ENCODE measurements at regions not wholly inside any gene's neighbourhood (a gene's known extent, or its start where the extent isn't known, plus 50 kb on each side); places are given as distances from the start of the nearest gene placed in this dataset.

DNA sequence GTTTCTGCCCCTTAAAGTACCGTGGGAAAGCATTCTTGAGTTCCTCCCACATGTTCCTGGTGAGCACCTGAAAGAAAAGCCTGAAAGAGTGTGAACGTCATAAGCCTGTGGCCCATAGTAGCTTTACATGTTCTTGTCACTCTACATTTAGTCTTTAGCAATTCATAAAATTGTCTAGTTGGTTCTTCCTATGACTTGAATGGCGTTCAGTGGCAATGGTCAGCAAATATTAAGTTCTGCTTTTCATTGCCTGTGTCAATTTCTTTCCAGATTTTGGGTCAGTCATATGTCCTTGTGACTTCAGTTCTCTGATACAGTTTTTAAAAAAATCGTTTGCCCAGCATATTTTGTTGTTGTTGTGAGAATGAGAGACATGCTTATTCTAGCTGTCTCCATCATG lies 650.0 kb upstream of the BOD1L1 start:
- Mint-ChIP-seq H3K36me3 (ENCODE audit: low read depth) (no peaks in the 10 kb centered on the region), H3K4me1 (peaks cover 8% of the 10 kb centered on the region)
- POLR2A ChIA-PET = no interaction called here

DNA sequence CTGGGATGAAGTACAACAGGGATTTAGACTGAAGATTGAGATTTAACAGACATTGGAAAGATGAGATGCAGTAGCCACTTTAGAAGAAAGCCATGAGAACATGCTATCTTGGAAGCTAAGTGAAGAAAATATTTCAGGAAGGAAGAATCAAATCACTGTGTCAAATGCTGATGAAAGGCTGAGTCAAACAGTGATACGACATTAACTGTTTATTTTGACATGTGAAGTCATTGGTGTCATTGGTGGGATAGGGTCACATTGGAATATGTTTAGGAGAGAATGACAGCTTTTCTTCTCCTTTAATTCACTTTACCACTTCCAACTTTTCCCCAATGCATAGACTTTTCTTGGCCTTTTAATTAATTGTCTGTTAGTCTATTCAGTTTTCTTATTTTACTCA lies 653.0 kb upstream of the BOD1L1 start:
- POLR2A ChIA-PET = no interaction called here
- intact Hi-C loops (cut with micrococcal nuclease) = no loop called here
- ATAC-seq (ENCODE audit: low read depth) = no peak
- DNase-seq = no peak
- H3K4me1 Mint-ChIP-seq = peaks cover 3% of the 10 kb centered on the region
- TF ChIP-seq, protein P1, sequence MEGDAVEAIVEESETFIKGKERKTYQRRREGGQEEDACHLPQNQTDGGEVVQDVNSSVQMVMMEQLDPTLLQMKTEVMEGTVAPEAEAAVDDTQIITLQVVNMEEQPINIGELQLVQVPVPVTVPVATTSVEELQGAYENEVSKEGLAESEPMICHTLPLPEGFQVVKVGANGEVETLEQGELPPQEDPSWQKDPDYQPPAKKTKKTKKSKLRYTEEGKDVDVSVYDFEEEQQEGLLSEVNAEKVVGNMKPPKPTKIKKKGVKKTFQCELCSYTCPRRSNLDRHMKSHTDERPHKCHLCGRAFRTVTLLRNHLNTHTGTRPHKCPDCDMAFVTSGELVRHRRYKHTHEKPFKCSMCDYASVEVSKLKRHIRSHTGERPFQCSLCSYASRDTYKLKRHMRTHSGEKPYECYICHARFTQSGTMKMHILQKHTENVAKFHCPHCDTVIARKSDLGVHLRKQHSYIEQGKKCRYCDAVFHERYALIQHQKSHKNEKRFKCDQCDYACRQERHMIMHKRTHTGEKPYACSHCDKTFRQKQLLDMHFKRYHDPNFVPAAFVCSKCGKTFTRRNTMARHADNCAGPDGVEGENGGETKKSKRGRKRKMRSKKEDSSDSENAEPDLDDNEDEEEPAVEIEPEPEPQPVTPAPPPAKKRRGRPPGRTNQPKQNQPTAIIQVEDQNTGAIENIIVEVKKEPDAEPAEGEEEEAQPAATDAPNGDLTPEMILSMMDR (IDR thresholded peaks at IDR 0.05) = no peak
- H3K27me3 Mint-ChIP-seq = no peaks in the 10 kb centered on the region
- no peak overlapping the region for H3K27ac Mint-ChIP-seq
- peaks cover 6% of the 10 kb centered on the region for H3K9me3 Mint-ChIP-seq
- H3K36me3 Mint-ChIP-seq (ENCODE audit: low read depth) = no peaks in the 10 kb centered on the region
- H3K4me3 Mint-ChIP-seq = no peak overlapping the region
- CTCF ChIA-PET = interaction anchor here (1.3 kb wide), 1 partner anchor 16 kb away, joined by 3 read pairs; no protein-coding TSS in a partner anchor

More for the DNA sequence above, 650.0 kb upstream of the BOD1L1 start:
- CTCF ChIA-PET = no interaction called here
- TF ChIP-seq, protein P1 (IDR thresholded peaks at IDR 0.05) = no peak
- H3K4me3 Mint-ChIP-seq = no peak overlapping the region
- H3K27me3 Mint-ChIP-seq = no peaks in the 10 kb centered on the region
- no peak for ATAC-seq (ENCODE audit: low read depth)
- DNase-seq = no peak
- intact Hi-C loops (cut with micrococcal nuclease) = no loop called here
- H3K9me3 Mint-ChIP-seq = peaks cover 7% of the 10 kb centered on the region
- H3K27ac Mint-ChIP-seq = no peak overlapping the region

DNA sequence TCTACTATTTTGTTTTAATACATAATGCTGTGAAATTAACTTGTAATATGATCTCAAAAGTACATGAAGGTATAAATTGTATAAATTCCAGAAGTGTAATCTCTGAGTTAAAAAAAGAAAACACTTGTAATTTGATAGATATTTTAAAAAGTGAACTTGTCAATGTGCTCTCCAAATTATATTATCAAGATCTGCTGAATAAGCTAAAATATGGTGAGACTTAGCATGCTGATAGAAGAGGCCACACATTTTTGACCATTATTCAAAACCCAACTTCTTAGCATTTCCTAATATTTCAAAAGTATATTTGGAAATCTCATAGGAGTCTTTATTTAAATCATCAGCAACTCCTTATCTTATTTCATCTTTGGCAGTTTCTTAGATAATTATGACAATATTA lies 657.1 kb upstream of the BOD1L1 start:
- Mint-ChIP-seq H3K27ac (no peak overlapping the region), H3K9me3 (peaks cover 19% of the 10 kb centered on the region), H3K4me3 (no peak overlapping the region), H3K27me3 (no peaks in the 10 kb centered on the region), H3K36me3 (ENCODE audit: low read depth) (peaks cover 3% of the 10 kb centered on the region), H3K4me1 (no peaks in the 10 kb centered on the region)
- ChIA-PET POLR2A (no interaction called here), CTCF (no interaction called here)
- TF ChIP-seq, protein P1 (IDR thresholded peaks at IDR 0.05) = no peak
- no peak for DNase-seq
- no peak for ATAC-seq (ENCODE audit: low read depth)
- intact Hi-C loops (cut with micrococcal nuclease) = no loop called here

DNA sequence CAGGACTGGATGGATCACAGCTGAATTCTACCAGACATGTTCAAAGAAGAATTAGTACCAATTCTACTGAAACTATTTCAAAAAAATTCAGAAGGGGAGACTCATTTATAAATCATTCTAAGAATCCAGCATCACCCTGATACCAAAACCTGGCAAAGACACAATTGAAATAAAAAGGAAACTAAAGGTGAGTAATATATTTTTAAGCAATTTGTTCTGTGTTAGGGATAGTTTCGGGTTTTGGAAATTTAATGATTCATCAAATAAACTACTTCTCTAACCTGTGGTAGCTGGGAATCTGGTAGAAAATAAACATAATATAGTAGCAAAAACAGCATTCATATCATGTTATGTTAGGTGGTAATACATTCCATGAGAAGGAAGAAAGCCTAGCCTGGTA lies 662.2 kb upstream of the BOD1L1 start:
- DNase-seq = no peak
- ChIA-PET POLR2A (no interaction called here), CTCF (no interaction called here)
- intact Hi-C loops (cut with micrococcal nuclease) = no loop called here
- Mint-ChIP-seq H3K4me1 (no peaks in the 10 kb centered on the region), H3K36me3 (ENCODE audit: low read depth) (peaks cover 3% of the 10 kb centered on the region), H3K27ac (no peak overlapping the region), H3K27me3 (no peaks in the 10 kb centered on the region), H3K4me3 (no peak overlapping the region), H3K9me3 (peaks cover 19% of the 10 kb centered on the region)
- no peak for ATAC-seq (ENCODE audit: low read depth)
- TF ChIP-seq, protein P1 (IDR thresholded peaks at IDR 0.05) = no peak

DNA sequence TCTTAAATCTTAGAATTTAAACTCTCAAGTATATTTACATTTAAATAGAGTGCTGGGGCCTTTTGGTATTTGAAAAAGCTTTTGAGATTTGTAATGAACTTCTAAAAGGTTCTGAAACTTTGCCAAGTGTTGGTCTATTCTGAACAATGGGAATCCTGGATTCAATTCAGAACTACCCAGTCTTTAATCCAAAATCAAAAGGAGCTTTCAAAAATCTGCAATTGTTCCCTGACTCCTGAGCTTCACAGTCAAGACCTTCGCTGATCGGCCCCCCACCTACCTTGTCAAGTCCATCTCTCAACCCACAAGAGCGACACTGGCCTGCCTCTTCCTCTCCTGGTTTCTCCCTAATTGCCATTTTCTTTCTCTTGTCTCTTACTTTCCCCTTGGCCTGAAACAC lies 666.1 kb upstream of the BOD1L1 start:
- intact Hi-C loops (cut with micrococcal nuclease) = no loop called here
- CTCF ChIA-PET = no interaction called here
- POLR2A ChIA-PET = no interaction called here
- ATAC-seq (ENCODE audit: low read depth) = no peak
- Mint-ChIP-seq H3K36me3 (ENCODE audit: low read depth) (no peaks in the 10 kb centered on the region), H3K27me3 (no peaks in the 10 kb centered on the region), H3K9me3 (no peaks in the 10 kb centered on the region), H3K4me1 (no peaks in the 10 kb centered on the region), H3K4me3 (no peak overlapping the region), H3K27ac (no peak overlapping the region)
- TF ChIP-seq, protein P1 (IDR thresholded peaks at IDR 0.05) = no peak
- DNase-seq = no peak

All from activated B cell treated with CpG ODN at 0.5 μM for 24 hours (primary cell).